ENCODE measurements at regions not wholly inside any gene's neighbourhood (a gene's known extent, or its start where the extent isn't known, plus 50 kb on each side); places are given as distances from the start of the nearest gene placed in this dataset.
"Not testable (repeated sequence)": the region's sequence is repeated elsewhere in the genome, so short reads cannot be mapped to it uniquely, and the experiment has no call there.

DNA sequence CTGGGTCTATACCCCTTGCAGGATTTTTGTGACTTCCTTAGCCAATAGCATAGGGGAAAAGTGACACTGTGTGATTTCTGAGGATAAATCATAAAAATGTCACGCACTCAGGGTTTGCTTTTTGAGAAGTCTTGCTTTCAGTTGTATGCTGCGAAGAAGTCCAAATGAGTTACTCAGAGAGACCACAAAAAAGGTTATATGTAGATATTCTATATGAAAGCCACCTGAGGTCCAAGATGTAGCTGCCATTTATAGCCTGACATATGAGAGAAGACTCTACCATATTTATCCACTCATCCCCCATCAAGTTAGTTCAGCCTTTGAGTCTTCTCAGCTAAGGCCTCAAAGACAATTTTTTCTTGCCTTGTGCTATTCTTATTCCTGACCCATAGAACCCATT is 488.3 kb upstream of the MAP2 start:
- no peak for DNase-seq (ENCODE audit: low read depth)

DNA sequence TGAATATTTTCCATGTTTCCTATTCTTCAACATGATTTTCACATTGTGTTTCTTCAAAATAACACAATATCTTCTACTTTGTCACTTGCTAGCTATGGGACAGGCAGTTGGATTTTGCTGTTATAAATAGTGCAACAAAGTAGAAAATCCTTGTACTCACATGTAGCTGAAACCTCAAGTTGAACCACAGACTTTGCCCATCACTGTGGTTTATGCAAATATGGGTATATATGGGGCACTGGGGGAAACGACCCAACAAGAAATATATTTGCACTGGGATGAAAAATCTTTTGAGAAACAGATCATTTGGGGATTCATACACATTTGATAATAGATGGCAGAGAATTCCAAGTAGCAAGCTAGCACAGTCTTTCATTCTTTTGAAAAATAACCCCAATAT is 486.3 kb upstream of the MAP2 start:
- DNase-seq (ENCODE audit: low read depth): no peak

DNA sequence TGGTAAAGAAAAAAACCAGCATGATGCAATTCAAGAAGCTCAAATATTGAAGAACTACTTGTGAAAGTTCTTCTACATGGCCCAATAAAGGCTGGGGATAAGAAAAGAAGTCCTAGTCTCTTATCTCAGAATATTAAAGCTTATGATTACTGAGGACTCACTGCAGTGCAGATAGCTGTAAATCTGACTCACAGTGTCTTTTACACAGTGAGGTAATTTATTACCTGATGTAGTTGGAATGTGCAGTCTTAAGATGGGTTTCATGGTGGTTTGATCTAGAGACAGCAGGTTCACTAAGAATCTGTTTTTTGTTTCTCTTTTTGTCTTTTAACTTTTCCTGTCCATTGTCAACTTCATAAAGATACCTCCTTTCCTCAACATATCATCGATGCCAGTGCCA is 484.0 kb upstream of the MAP2 start:
- no peak for DNase-seq (ENCODE audit: low read depth)

DNA sequence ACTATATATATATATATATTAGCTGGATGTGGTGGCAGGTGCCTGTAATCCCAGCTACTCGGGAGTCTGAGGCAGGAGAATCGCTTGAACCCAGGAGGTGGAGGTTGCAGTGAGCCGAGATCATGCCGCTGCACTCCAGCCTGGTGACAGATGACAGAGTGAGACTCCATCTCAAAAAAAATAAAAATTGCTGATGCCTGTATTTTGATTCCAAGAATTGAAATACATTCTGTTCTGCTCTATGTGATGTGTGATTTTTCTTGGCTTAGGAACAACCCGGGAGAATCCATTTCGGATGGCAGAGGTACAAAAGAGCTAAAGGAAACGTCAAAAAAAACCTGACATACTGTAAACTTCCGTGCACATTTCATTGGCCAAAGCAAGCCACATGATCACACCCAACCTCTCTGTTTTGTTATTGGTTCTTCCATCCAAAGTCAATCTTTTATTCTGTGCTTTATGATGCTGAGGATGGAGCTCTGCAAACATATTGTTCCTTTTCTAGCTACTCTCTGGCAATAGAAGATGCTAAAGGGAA is 478.1 kb upstream of the MAP2 start:
- DNase-seq (ENCODE audit: low read depth): no peak

DNA sequence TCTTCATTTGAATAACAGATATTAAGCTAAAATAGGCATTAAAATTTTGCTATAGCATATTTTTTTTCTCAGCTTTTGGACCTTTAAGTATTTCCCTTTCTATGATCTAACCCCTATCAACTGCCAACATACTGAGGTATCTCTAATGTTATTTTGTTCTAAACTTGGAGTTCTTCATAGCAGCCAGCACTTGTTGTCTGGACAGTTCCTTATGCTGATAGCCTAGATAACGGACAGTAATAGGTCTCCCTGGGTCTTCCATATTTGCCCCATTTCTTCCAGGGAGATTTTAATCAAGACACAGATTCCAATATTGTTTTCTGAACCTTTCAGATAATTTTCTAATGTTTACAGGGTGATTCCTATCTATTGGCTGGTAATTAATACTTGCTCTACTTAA is 475.8 kb upstream of the MAP2 start:
- DNase-seq (ENCODE audit: low read depth): no peak

DNA sequence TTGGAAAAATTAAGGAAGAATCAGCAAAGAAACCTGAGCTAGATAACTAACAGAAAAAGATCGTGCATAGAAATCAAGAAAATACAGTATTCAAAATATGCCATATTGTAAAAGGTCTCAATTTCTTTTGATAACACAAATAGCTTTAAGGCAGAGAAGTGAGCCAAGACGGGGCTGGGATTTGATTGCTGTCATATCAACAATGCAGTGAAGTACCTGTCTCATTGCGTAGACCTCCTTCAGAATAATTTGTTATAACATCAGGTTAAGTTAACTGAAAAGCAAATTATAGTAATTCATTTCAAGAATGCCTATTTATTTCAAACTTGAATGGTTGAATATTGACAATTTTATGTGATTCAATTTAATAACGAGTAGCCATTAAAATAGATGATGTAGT is 453.8 kb upstream of the MAP2 start:
- DNase-seq (ENCODE audit: low read depth): no peak

DNA sequence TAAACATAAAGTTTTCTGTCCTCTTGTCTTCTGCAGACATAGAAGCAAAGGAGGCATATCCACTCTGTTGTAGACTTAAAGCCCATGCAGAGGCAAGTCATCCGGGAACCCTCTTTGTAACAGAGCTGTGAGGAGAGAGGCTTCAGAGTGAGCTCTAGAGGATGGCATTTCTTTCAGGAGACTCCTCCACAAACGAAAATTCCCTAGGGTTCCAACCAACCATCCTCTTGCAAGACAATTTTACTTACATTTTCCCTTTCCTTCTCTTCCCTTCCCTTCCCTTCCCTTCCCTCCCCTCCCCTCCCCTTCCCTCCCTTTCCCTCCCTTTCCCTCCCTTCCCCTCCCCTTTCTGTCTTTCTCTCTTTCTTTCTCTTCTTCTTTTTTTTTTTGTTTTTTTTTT is 446.3 kb upstream of the MAP2 start:
- no peak for DNase-seq (ENCODE audit: low read depth)

DNA sequence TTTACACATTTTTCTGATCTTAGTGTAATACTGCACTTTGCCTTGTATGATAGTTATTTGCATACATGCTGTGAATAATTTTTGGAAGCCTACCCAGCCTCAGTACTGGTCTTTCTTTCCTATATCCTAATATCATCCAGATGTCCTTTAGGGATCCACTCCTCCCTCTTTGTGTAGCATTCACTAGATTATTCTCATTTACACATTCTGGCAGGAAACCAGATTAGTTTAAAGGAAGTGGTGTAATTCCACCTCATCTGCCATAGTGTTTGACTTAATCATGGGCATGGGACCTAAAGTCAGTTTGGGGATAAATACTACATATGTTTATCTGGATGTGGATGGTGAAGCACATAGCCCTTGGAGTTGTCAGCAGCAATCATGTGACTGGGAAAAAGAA is 444.9 kb upstream of the MAP2 start:
- DNase-seq (ENCODE audit: low read depth): no peak

DNA sequence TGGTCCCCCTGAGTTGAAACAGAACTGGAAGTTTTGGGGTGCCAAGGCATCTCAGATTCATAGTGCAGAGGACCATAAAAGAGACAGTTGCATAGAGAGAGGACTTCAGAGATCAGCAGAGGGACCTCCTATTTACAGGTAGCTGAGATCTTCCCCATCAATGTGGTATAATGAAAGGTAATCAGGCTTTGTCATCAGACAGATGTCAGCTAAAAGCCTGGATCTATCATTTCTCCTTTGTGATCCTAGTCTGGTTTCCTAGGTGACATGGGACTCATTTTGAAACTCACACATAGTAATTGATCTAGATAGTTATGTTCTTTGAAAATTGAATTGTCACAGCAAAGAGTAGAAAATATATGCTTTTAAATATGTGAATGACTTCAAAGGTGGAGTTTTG is 443.5 kb upstream of the MAP2 start:
- DNase-seq (ENCODE audit: low read depth): no peak

DNA sequence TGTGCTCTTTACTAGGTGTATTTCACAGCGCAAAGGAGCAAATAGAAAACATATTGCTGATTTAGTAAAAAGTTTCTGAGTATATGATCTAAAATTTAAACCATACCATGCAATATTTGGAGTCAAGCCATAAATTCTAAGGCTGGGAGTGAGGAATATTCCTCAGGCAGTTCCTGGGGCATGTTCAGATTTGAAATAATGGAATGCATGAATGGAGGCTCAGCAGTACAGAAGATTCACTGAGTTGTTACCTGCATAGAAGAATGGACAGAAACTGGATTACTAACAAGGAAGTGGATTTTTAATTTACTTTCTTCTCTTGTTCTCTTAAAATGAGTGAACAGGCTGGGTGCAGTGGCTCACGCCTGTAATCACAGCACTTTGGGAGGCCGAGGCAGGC is 441.0 kb upstream of the MAP2 start:
- no peak for DNase-seq (ENCODE audit: low read depth)

DNA sequence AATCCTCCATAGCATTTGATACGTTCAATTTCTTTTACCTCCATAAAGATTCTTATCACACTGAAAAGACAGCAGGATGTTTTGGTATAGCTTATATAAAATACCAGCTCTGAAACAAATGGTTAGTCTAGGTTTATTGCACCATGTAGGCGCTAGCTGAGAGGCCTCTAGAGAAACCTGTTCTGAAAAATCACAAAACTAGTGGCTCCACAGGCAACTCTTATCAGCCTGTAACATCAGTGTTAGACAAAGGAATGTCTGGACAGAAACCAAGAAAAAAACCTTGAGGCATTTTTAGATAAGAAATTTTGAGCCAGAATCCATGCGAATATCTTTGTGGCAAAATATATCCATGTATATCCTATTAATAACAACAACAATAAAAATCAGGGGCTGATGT is 440.4 kb upstream of the MAP2 start:
- DNase-seq (ENCODE audit: low read depth): peak; percentile 29

DNA sequence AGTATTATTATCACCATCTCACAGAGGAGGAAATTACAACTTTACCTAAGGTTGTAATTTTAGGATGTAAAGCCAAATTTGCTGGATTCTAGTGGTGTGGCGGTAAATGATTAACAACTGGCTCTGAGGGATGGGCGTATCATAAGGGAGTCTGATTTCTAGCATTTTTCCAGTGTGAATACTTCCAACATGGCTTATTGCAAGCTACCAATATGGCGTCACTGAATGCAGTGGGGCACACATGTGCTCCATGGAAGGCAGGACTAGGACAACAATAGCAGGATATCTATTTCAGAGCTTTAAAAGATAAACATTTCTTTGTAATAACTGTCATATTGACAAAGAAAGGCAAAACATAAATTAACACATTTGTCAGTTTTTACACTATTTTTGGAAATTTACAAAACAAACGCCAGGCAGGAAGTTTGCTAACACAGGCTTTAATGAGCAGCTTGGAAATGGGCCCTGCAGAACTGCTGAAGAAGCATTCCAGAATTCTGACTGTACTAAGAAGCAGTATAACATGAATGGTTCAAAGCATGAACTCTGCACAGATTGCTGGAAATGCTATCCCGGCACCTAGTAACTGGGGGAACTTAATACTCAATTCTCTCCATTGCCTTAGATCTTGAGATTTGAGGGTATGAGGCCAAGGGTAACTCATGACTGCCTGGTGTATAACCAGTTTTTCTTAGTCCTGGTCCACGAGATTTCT is 439.3 kb upstream of the MAP2 start:
- DNase-seq (ENCODE audit: low read depth): peak; percentile 39

DNA sequence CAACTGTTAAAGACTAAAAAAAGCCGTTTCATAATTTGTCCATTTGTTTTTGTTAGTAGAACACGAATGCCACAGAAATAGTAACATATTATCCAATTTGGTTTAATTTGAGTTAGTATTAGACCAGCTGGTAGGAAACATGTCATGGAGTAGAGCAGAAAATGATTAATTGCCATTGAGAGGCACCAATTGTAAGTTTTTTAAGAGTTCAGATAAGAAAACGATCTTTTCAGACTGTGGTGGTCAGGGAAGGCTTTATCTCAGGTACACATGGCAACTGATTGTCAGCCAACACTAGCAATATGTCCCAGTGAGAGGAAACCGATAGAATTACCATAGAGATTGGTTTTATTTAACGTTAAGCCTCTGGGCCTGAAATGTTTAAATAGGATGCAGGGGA is 438.2 kb upstream of the MAP2 start:
- DNase-seq (ENCODE audit: low read depth): no peak

DNA sequence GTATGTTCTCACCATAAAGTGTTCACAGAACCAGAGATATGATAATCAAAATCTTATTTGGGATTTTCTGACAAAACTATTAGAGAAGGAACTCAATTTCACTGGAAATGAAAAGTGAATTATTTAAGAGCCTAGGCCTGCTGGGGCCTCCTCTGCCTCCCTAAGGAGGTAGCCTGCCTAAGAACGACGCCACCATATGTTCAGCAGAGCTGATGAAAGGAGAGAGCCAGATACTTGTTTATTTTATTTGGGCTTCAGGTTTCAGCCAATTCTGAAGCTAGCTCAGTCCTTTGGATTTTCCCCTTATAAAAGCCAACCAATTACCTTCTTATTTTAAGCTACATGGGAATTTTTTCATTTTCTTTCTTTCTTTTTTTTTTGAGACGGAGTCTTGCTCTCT is 433.1 kb upstream of the MAP2 start:
- no peak for DNase-seq (ENCODE audit: low read depth)

DNA sequence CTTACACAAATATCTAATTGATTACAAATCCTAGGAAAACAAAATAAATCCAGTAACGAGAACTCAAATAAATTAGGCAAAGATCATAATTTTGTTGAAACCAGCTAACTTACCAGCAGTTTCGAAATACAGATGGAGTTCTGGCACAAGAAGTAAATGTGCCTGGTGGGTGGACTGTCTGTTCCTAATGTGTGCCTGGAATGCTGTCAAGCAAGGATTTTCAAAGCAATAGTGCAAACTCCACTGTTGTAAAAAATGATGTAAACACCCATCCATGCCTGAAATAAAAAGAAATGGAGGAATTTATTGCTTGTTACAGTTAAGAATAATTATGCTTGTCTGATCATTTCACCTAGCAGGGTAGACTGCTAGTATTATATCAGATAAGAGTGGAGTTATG is 423.9 kb upstream of the MAP2 start:
- DNase-seq (ENCODE audit: low read depth): no peak

DNA sequence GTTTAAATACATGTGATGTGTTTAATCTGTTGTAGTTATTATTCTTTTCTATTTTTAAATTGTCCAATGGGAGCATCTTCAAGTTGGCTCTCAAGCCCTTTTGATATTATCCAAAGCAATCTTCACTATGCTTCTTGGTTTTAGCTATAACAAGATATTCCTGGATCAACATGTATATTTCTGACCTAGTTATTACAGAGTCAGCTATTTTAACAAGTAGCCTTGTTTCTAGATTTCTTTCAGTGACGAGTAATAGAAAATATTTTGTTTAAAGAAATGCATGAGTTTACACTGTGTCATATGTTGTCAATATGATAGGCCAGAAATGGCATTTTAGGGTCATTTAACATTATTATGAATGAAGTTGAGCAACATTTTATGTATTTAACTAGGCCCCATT is 421.8 kb upstream of the MAP2 start:
- no peak for DNase-seq (ENCODE audit: low read depth)

DNA sequence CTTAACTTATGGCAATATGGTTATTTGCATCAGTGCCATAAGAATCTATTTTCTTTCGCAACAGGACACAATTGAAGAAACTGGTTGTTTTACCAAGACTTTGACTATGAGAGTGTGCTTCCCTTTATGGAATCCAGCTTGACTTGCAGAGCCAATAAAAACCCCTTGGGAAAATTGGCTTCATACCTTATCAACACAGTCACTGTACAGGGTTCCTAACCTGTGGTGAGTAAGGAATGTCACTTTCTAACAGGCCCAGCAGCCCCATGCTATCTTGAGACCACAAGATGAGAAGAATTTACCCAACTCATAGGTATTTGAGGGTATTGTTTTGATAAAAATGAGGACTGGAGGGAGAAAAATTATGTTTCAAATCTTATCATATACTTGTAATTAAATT is 418.5 kb upstream of the MAP2 start:
- DNase-seq (ENCODE audit: low read depth): peak; percentile 6

DNA sequence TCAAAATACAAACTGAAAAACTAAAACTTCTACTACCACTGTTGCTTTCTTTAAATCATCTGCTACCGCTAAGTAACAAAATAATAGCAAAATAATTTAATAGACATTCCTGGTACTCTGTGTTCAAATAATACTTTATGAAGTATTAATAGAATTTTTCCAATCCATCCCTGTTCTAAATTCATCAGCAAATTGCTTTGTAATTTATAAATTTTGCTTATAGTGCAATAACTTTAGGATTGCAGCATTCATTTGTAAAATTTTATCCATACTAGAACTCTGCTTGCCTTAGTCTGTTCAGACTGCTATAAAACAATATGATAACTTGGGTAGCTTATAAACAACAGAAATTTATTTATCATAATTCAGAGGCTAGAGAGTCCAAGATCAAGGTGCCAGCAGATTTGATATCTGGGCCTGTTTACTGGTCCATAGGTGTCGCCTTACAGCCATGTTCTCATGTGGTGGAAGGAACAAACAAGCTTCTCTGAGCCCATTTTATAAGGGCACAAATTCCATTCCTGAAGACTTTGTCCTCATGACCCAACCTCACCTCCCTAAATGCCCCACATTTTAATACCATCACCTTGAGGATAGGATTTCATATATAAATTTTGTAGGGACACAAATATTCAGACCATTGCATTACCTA is 415.1 kb upstream of the MAP2 start:
- no peak for DNase-seq (ENCODE audit: low read depth)

DNA sequence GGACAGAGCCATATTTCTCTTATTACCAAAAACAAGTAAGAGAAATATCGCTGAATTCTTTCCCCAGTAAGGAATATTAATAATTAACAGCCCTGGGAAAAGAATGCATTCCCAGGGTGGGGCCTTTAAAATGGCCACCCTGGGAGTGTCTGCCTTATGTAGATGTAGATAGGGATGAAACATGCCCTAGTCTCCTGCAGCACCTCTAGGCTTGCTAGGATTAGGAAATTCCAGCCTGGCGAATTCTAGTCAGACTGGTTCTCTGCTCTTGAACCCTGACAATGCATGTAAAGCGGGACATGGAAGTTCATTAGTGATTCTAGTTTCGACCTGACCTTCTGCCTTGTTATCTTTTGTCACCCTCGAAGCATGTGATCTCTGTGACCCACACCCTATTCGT is 405.2 kb upstream of the MAP2 start:
- not testable (repeated sequence) for DNase-seq (ENCODE audit: low read depth)

DNA sequence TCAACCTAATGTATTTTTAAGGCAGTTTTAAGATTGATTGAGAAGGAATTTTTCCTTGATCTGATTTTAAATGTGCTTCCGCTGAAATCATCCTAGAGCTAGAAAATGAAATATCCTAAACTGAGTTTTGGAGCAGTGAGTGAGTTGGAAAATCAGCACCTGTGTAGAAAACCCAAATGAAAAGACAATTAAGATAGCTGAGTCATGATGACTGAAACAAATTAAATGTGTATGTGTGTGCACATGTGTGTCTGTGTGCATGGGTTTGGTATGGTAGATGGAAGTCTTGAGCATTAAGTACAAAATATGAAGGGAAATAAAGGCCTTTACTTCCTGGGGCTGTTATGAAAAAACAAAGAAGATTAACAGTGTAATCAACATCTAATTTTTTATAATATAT is 394.6 kb upstream of the MAP2 start:
- no peak for DNase-seq (ENCODE audit: low read depth)

DNA sequence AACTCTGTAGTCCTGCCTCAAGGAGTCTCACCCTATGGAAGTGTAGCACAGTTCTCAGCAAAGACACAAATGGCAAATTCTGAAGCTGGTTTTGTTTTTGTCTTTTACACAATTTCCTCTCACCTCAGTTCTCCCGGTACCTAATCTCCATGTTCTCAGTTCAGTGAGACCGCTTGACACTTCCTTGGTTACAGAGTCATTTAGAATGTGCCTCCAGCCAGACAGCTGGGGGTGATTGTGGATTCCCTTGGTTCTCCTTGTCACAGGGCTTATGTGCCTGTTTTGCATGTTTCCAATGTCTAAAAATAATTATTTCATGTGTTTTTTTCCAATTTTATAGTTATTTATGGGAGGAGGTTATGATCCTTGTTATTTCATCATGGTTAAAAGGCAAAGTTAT is 379.5 kb upstream of the MAP2 start:
- DNase-seq (ENCODE audit: low read depth): no peak

DNA sequence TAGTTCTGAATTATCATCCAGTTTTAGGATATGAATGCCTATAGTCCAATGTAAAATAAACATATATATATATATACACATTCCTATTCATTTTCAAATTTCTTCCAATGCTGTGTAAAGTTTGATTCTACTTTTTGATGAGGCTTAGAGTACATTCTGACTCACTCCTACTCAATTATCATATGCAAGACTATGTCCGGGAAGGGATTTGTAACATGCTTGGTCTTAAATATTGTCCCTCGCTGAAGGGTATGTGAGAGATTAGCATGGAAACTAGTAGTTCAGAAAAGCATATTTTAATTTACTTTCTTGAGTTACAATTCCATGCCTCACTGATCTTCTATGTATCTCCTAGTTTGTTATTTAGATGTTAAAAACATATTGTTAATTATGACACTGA is 377.7 kb upstream of the MAP2 start:
- DNase-seq (ENCODE audit: low read depth): no peak

DNA sequence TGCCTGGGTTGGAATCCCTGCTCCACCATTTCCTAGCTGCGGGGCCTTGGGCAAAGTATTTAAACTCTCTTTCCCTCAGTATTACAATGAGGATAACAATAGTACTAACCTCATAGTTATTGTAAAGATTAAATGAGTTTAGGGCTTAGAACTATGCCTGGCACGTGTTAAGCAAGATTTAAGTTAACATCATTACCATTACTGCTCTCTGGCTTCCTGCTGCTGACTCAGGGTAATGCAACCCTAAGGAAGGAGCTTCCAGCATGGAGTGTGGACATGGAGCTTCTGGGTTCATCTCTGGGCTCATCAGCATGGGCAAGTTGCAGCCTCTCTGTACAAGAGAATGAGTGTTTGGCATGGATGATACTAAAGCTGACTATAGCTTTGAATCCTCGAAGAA is 374.2 kb upstream of the MAP2 start:
- no peak for DNase-seq (ENCODE audit: low read depth)

DNA sequence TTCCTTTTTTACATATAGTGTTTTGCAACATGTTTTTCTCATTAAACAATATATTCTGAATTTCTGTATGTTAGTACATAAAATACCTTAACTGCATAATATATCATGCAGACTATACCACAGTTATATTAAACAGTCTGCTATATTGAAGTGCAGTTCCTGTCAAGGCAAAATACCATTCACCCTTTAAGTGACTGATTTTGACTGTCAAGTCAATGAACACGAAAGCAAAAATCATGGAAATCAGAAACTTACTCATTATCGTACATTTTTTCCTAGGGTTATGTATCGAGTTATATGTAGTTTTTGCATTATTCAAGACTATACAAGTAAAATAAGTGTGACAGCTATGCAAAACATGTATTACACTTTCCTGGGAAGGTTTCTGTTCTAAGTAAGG is 361.6 kb upstream of the MAP2 start:
- DNase-seq (ENCODE audit: low read depth): no peak
